K562 (cell line): ENCODE measurements at regions not wholly inside any gene's neighbourhood (a gene's known extent, or its start where the extent isn't known, plus 50 kb on each side); places are given as distances from the start of the nearest gene placed in this dataset.
A peak's percentile ranks its signal among the peaks of the same experiment; 100 is the strongest.
"Not testable (repeated sequence)": the region's sequence is repeated elsewhere in the genome, so short reads cannot be mapped to it uniquely, and the experiment has no call there.

Experiments used
- ATAC-seq: fragments of 200-7000 bp; cut with Tn5 transposase; 3 replicates; pipeline ENCODE4 v1.9.1; 2020; ENCODE audit warnings: moderate library complexity
- BruUV-seq: library from RNA; stranded (reverse); fragments of 400-500 nt; replicated peaks from 2 replicates; lab custom pipeline; 2021; lab: Mats Ljungman, UMichigan
- CTCF ChIA-PET: fragments of 300-600 bp; formaldehyde crosslinking; extraction: SDS; loops from one replicate; lab custom pipeline; 2021; ENCODE audit warnings: low intra/inter-chr PET ratio; lab: Yijun Ruan, JAX
- POLR2A ChIA-PET: fragments of 300-600, 350-650 bp; sonication (Branson Sonifier 250); formaldehyde crosslinking; extraction: SDS; loops from one replicate; lab custom pipeline; 2021; ENCODE audit warnings: antibody characterized with exemption, inconsistent platforms; lab: Yijun Ruan, JAX
- DNase-seq, 4 experiments: peaks; one replicate each; pipeline versions ENCODE4 v3.0.0 to v3.0.0-alpha.2; 2011 to 2018; ENCODE audit warnings: low spot score in 3 of 4, mixed read lengths in 3 of 4; ENCODE audit errors: extremely low read depth in 1 of 4
- FAIRE-seq: peaks from 2 replicates; lab custom pipeline; 2011; peaks lifted over from hg19 to GRCh38; lab: Jason Lieb, UNC
- H2AFZ ChIP-seq: 2 replicates; pipeline ENCODE4 v1.6.0; 2011; ENCODE audit warnings: low read depth, low read length, control low read depth, inconsistent platforms
- H3K27ac ChIP-seq: fragments of 200-600 bp; 3 replicates; pipeline ENCODE4 v1.8.0; 2011; ENCODE audit warnings: low read depth, mild to moderate bottlenecking, control low read depth, inconsistent platforms, low read length, moderate library complexity, mixed read lengths; ENCODE audit errors: extremely low read depth
- H3K27me3 ChIP-seq, 2 experiments: fragments of 300-600 bp in 1 of 2; 2 replicates in 1 of 2; 3 replicates in 1 of 2; pipeline versions ENCODE4 v1.6.0 to v1.8.0; 2011; ENCODE audit warnings: inconsistent platforms in 2 of 2, low read length in 2 of 2, mild to moderate bottlenecking in 1 of 2, mixed read lengths in 1 of 2, moderate library complexity in 1 of 2; ENCODE audit not compliant: control insufficient read depth in 2 of 2, insufficient read depth in 2 of 2
- H3K36me3 ChIP-seq: fragments of 300-600 bp; 3 replicates; pipeline ENCODE4 v1.8.0; 2011; ENCODE audit warnings: mild to moderate bottlenecking, low read length, inconsistent platforms; ENCODE audit not compliant: control insufficient read depth, insufficient read depth
- H3K4me1 ChIP-seq, 2 experiments: fragments of 200-600 bp in 1 of 2; replicated peaks in 1 of 2; 2 replicates in 1 of 2; 3 replicates in 1 of 2; pipeline versions ENCODE4 v1.5.1 to v1.8.0; 2011; ENCODE audit warnings: inconsistent platforms in 2 of 2, low read length in 2 of 2, mild to moderate bottlenecking in 1 of 2, mixed read lengths in 1 of 2, moderate library complexity in 1 of 2; ENCODE audit not compliant: control insufficient read depth in 2 of 2, insufficient read depth in 2 of 2
- H3K4me2 ChIP-seq: 2 replicates; pipeline ENCODE4 v1.6.1; 2011; ENCODE audit warnings: low read length, control low read depth, inconsistent platforms, mixed read lengths; ENCODE audit not compliant: insufficient read depth
- H3K4me3 ChIP-seq: fragments of 200-600 bp; sonication (generic), shearing (Covaris generic); 2 replicates; pipeline ENCODE4 v1.5.1; 2016; ENCODE audit warnings: control low read depth, inconsistent platforms
- H3K79me2 ChIP-seq: fragments of 200-600 bp; 3 replicates; pipeline ENCODE4 v1.8.0; 2011; ENCODE audit warnings: low read length, inconsistent platforms; ENCODE audit not compliant: control insufficient read depth, insufficient read depth
- H3K9ac ChIP-seq, 2 experiments: 2 replicates each; pipeline versions ENCODE4 v1.6.0 to v1.6.1; 2011; ENCODE audit warnings: low read depth in 2 of 2, low read length in 2 of 2, control low read depth in 1 of 2, inconsistent platforms in 1 of 2, mild to moderate bottlenecking in 1 of 2, mixed read lengths in 1 of 2; ENCODE audit not compliant: insufficient read depth in 1 of 2
- H3K9me1 ChIP-seq: one replicate; pipeline ENCODE4 v1.6.0; 2011; ENCODE audit warnings: inconsistent platforms, mild to moderate bottlenecking, low read length, moderate library complexity; ENCODE audit not compliant: control insufficient read depth, insufficient read depth
- H3K9me3 ChIP-seq: replicated peaks from 2 replicates; pipeline ENCODE4 v1.5.1; 2011; ENCODE audit warnings: low read depth, low read length, inconsistent platforms; ENCODE audit not compliant: control insufficient read depth, insufficient read depth
- H4K20me1 ChIP-seq: replicated peaks from 2 replicates; pipeline ENCODE4 v1.6.1; 2011; ENCODE audit warnings: low read length, inconsistent platforms, mixed read lengths; ENCODE audit not compliant: control insufficient read depth, insufficient read depth
- CBX3 ChIP-seq, 2 experiments: IDR thresholded peaks; 1 replicate in 1 of 2; 2 replicates in 1 of 2; pipeline ENCODE4 v1.6.1; 2012; ENCODE audit warnings: inconsistent platforms in 2 of 2, low read length in 2 of 2, borderline replicate concordance in 1 of 2, control low read depth in 1 of 2
- ELF1 ChIP-seq: fragments of 200-800 bp; sonication (Bioruptor generic); IDR thresholded peaks from 2 replicates; pipeline ENCODE4 v1.6.1; 2016; ENCODE audit warnings: missing genetic modification characterization, missing compliant biosample characterization
- ERF ChIP-seq: fragments of 450-650 bp; formaldehyde crosslinking; IDR thresholded peaks from 2 replicates; pipeline ENCODE4 v1.4.0; 2020; ENCODE audit warnings: mild to moderate bottlenecking, mixed read lengths
- HDAC6 ChIP-seq: IDR thresholded peaks from 2 replicates; pipeline ENCODE4 v1.6.1; 2012; ENCODE audit warnings: low read depth, mild to moderate bottlenecking, control low read depth, inconsistent platforms, low read length, moderate library complexity
- JUN ChIP-seq, 2 experiments: sonication (generic) in 1 of 2; formaldehyde crosslinking in 1 of 2; IDR thresholded peaks; 2 replicates each; pipeline versions ENCODE4 v1.6.1 to v1.8.0; 2012 to 2022; ENCODE audit warnings: borderline replicate concordance in 2 of 2, mild to moderate bottlenecking in 2 of 2, improper control_type of control experiment in 1 of 2, low read depth in 1 of 2, low read length in 1 of 2, missing genetic modification reagents in 1 of 2
- MTF1 ChIP-seq: fragments of 250-450 bp; sonication (Bioruptor Pico); IDR thresholded peaks from 2 replicates; pipeline ENCODE4 v1.9.0; 2021; ENCODE audit warnings: moderate library complexity, mild to moderate bottlenecking, inconsistent platforms, borderline replicate concordance
- MYNN ChIP-seq, 2 experiments: sonication (generic); formaldehyde crosslinking in 1 of 2; IDR thresholded peaks; 2 replicates each; pipeline versions ENCODE4 v1.5.0 to v1.6.1; 2016 to 2020; ENCODE audit warnings: antibody characterized with exemption in 1 of 2, missing genetic modification reagents in 1 of 2
- NBN ChIP-seq: fragments of 450-650 bp; IDR thresholded peaks from 2 replicates; pipeline ENCODE4 v1.6.1; 2016; ENCODE audit warnings: low read depth, mild to moderate bottlenecking
- NFXL1 ChIP-seq: fragments of 450-650 bp; formaldehyde crosslinking; IDR thresholded peaks from 2 replicates; pipeline ENCODE4 v1.4.0; 2021; ENCODE audit warnings: mild to moderate bottlenecking
- POLR2AphosphoS2 ChIP-seq: IDR thresholded peaks from 2 replicates; pipeline ENCODE4 v1.6.1; 2012; ENCODE audit warnings: low read length, improper control_type of control experiment
- PURB ChIP-seq: sonication (generic); formaldehyde crosslinking; IDR thresholded peaks from 2 replicates; pipeline ENCODE4 v1.9.0; 2021; ENCODE audit warnings: low read depth, mild to moderate bottlenecking, missing genetic modification reagents
- STAG1 ChIP-seq: sonication (generic); formaldehyde crosslinking; IDR thresholded peaks from 2 replicates; pipeline ENCODE4 v1.5.0; 2020; ENCODE audit warnings: missing genetic modification reagents, borderline replicate concordance
- STAT5A ChIP-seq: IDR thresholded peaks from 2 replicates; pipeline ENCODE4 v1.6.1; 2012; ENCODE audit warnings: low read length, inconsistent platforms, borderline replicate concordance
- TAL1 ChIP-seq: fragments of 450-650 bp; IDR thresholded peaks from 2 replicates; pipeline ENCODE4 v1.6.1; 2016; ENCODE audit warnings: mild to moderate bottlenecking
- TCF3 ChIP-seq: sonication (generic); formaldehyde crosslinking; IDR thresholded peaks from 2 replicates; pipeline ENCODE4 v1.4.0; 2020; ENCODE audit warnings: mild to moderate bottlenecking, missing genetic modification reagents
- ZBTB17 ChIP-seq: fragments of 450-650 bp; formaldehyde crosslinking; IDR thresholded peaks from 2 replicates; pipeline ENCODE4 v1.4.0; 2020; ENCODE audit warnings: mild to moderate bottlenecking
- ZNF146 ChIP-seq: IDR thresholded peaks from one replicate; pipeline ENCODE4 v1.6.1; 2018; ENCODE audit warnings: missing compliant biosample characterization; ENCODE audit not compliant: unreplicated experiment
- ZNF830 ChIP-seq: fragments of 250-450 bp; sonication (Bioruptor Pico); IDR thresholded peaks from 2 replicates; pipeline ENCODE4 v1.5.0; 2021; ENCODE audit warnings: mild to moderate bottlenecking
- ZSCAN32 ChIP-seq: fragments of 450-650 bp; formaldehyde crosslinking; IDR thresholded peaks from 2 replicates; pipeline ENCODE4 v1.4.0; 2020; ENCODE audit warnings: mild to moderate bottlenecking, moderate library complexity
- WGBS: fragments of 100-300 bp; shearing (Covaris generic); methylation state at CpG from one replicate; pipeline ENCODE4 v1.1.6; 2016; ENCODE audit warnings: low coverage, mixed read lengths; ENCODE audit not compliant: insufficient coverage; ENCODE audit errors: missing lambda C conversion rate; 5-methylcytosine and 5-hydroxymethylcytosine counted together
- in situ Hi-C: fragments of 300-500 bp; cut with MboI; formaldehyde crosslinking; loops from 4 replicates; pipeline ENCODE4 v1.15.0; 2018; ENCODE audit warnings: inconsistent platforms, mixed read lengths
- intact Hi-C: fragments of 100-400 bp; cut with micrococcal nuclease; formaldehyde crosslinking; loops from 2 replicates; pipeline ENCODE4 v1.14.2; 2022

- ChIA-PET CTCF (no interaction called here), POLR2A (no interaction called here)
- no TSS peak for BruUV-seq
- DNase-seq = no peak
- Histone ChIP-seq H3K9me3 (no peaks in the 10 kb centered on the region), H3K4me3 (no peak overlapping the region), H3K9me1 (no peaks in the 10 kb centered on the region), H3K4me2 (no peak overlapping the region)
- no peak for TF ChIP-seq JUN (IDR thresholded peaks at IDR 0.05; ENCODE audit: borderline replicate concordance, low read depth, low read length)
- TF ChIP-seq JUN (CRISPR knock-in tag; IDR thresholded peaks at IDR 0.05; ENCODE audit: borderline replicate concordance) = no peak
- no peak for TF ChIP-seq ZNF146 (CRISPR knock-in tag)
- TF ChIP-seq TCF3 = no peak
- TF ChIP-seq STAG1 = no peak
- TF ChIP-seq STAT5A = no peak
- TF ChIP-seq ELF1 (tag) = no peak
- no peak for TF ChIP-seq ERF (CRISPR knock-in tag)
- no peak for TF ChIP-seq MYNN (IDR thresholded peaks at IDR 0.05)
- no peak for TF ChIP-seq MYNN (CRISPR knock-in tag; IDR thresholded peaks at IDR 0.05)
- TF ChIP-seq CBX3 (IDR thresholded peaks at IDR 0.05; ENCODE audit: borderline replicate concordance in 1 of 2, low read length in 2 of 2) = no peak
- TF ChIP-seq MTF1 (CRISPR knock-in tag) = no peak
- TF ChIP-seq ZBTB17 (CRISPR knock-in tag) = no peak
- TF ChIP-seq NBN = no peak
- no peak for TF ChIP-seq NFXL1 (CRISPR knock-in tag)
- TF ChIP-seq ZNF830 (CRISPR knock-in tag) = no peak
- no peak for TF ChIP-seq PURB (CRISPR knock-in tag)
- no peak for TF ChIP-seq HDAC6
- TF ChIP-seq TAL1 = no peak
- TF ChIP-seq ZSCAN32 = no peak
- no peak for TF ChIP-seq POLR2AphosphoS2
- TF ChIP-seq, all 486 proteins: peak for 0
- intact Hi-C loops (no loop called here), in situ Hi-C loops (no loop called here)
- no peak overlapping the region for H3K9ac ChIP-seq
- WGBS = 5% methylated on average over 3 of the region's 3 CpGs
- no peaks in the 10 kb centered on the region for H3K36me3 ChIP-seq
- H2AFZ ChIP-seq = no peak overlapping the region
- no peaks in the 10 kb centered on the region for H4K20me1 ChIP-seq
- H3K27me3 ChIP-seq = no peaks in the 10 kb centered on the region
- no peak for ATAC-seq
- no peak overlapping the region for H3K27ac ChIP-seq
- no peaks in the 10 kb centered on the region for H3K4me1 ChIP-seq
- H3K79me2 ChIP-seq = no peaks in the 10 kb centered on the region
- FAIRE-seq = peak; percentile 11
Observed at GRCh38 chr7:153772966-153773365, 279.2 kb upstream of the DPP6 start.

GRCh38 chr7:153776940-153777339 is 275.3 kb upstream of the DPP6 start:
- H3K9ac ChIP-seq, H3K4me3 ChIP-seq, H4K20me1 ChIP-seq, BruUV-seq, H3K27me3 ChIP-seq, in situ Hi-C loops, H3K36me3 ChIP-seq, CTCF ChIA-PET, POLR2A ChIA-PET, H3K4me2 ChIP-seq, FAIRE-seq, H3K27ac ChIP-seq, H3K79me2 ChIP-seq, ATAC-seq, DNase-seq, H3K4me1 ChIP-seq, H2AFZ ChIP-seq, H3K9me1 ChIP-seq, H3K9me3 ChIP-seq, intact Hi-C loops: not testable (repeated sequence)
